Rectal smooth muscle tissue (tissue), 1 donor: ENCODE measurements at regions not wholly inside any gene's neighbourhood (a gene's known extent, or its start where the extent isn't known, plus 50 kb on each side); places are given as distances from the start of the nearest gene placed in this dataset.
A peak's percentile ranks its signal among the peaks of the same experiment; 100 is the strongest.

Experiments
- H3K27ac ChIP-seq: one replicate; pipeline ENCODE4 v1.7.0; 2013; ENCODE audit warnings: low read depth, low read length, inconsistent platforms
- H3K27me3 ChIP-seq: one replicate; pipeline ENCODE4 v1.7.0; 2013; ENCODE audit warnings: low read length; ENCODE audit not compliant: control insufficient read depth, insufficient read depth
- H3K36me3 ChIP-seq: one replicate; pipeline ENCODE4 v1.7.0; 2013; ENCODE audit warnings: low read length; ENCODE audit not compliant: control insufficient read depth, insufficient read depth
- H3K4me1 ChIP-seq: one replicate; pipeline ENCODE4 v1.7.0; 2013; ENCODE audit warnings: low read length; ENCODE audit not compliant: control insufficient read depth, insufficient read depth
- H3K4me3 ChIP-seq: one replicate; pipeline ENCODE4 v1.7.0; 2013; ENCODE audit warnings: low read length
- H3K9ac ChIP-seq: one replicate; pipeline ENCODE4 v1.7.0; 2013; ENCODE audit warnings: low read length

DNA sequence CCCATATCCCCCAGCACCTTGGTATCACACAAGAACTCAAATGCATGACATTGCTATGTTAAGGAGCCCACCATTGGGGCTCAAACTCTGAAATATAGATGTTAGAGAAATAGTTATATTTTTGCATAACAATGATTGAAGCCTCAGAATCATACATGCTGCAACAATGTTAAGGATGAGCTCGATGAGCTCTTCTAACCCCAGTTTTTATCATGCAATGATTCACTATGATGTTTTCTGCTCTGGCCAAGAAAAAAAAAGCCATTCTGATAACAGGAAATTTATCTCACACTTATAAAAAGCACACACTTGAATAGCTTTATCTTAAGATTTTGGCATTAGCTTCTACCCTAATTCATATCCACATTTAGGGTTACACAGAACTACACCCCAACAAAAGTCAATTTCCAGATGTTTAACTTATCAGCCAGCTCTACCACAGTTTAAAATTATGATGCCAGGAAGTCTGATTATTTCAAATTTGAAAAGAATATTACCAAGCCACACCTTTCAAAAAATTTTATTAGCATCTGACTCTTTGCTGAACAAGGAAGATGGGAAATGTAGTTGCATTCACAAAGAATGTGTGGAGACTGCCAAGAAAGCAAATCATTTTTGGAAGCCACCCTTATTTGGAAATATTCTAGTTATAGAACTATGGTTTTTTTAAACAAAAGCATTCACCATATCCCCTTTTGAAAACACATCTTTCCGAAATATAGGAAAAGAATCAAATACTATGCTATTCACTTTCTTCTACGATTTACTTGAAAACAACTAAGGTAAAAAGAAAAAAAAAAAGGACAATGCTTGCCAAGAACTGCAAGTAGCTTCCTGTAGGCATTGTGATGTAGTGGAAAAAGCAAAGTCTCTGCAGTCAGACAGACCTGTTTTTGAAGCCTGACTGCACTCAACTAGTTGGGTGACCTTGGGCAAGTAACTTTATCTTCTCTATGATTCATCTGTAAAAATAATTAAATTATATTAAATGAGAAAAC lies 100.8 kb upstream of the PLS3 start:
- Histone ChIP-seq H3K9ac (no peak overlapping the region), H3K4me1 (no peaks in the 10 kb centered on the region), H3K36me3 (no peaks in the 10 kb centered on the region), H3K27me3 (no peaks in the 10 kb centered on the region), H3K4me3 (no peak overlapping the region), H3K27ac (peak overlapping the region; percentile 15)

DNA sequence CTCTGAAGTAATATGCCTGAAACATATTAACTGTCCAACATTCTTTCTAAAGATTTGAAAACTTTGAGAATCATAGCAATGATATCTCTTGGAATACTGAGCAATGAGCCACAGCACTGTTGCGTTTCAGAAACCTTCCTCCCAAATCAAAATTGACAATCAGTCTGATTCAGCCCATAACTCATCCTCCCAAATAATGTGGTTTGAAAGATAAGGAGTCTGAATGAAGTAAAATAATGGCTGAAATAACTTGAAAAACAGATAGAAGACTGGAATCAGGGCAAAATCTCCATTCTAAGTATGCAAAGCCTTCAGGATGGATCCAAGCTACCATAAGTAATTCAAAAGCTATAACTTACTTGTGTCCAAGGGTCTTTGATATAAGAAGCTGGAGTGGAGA lies 98.6 kb upstream of the PLS3 start:
- no peaks in the 10 kb centered on the region for H3K36me3 ChIP-seq
- no peaks in the 10 kb centered on the region for H3K27me3 ChIP-seq
- no peaks in the 10 kb centered on the region for H3K4me1 ChIP-seq
- H3K27ac ChIP-seq, result no peak overlapping the region
- H3K9ac ChIP-seq, result no peak overlapping the region
- no peak overlapping the region for H3K4me3 ChIP-seq

DNA sequence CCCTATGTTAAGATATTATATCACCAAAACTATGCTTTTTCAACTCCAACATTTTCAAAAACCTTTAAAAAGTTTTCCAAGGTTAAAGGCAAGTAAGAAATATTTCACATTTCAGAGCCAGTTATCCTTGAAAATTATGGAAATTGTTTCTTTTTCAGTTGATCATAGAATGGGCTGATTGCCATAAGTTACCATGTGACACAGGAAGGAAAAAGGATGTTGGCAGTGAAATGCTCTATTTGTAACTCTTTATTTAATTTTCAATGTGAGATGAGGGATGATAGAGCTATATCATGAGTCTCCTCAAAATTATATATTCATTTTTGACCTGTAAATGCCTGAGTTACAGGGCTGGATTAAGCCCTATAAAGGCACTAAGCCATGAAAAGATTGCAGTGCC lies 93.0 kb upstream of the PLS3 start:
- Histone ChIP-seq H3K27ac (no peak overlapping the region), H3K9ac (no peak overlapping the region), H3K27me3 (no peaks in the 10 kb centered on the region), H3K36me3 (no peaks in the 10 kb centered on the region), H3K4me3 (no peak overlapping the region), H3K4me1 (no peaks in the 10 kb centered on the region)

DNA sequence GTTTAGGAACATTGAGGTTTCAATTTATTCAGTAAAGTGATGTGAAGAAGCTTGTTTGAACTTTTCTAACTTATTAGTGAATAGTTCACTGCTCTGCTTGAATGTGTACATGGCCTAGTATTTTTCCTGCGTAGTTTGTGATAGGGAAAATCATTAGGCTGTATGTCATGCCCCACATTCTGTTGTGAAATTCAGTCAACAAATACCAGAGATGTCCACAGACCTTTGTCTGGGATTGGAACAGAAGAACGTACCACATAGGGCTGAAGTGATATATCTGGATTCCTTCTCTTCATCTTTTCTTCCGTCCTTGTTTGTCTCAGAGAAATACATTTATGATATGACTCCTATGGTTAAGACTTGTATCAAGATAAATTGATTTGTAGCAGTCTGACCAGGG lies 88.8 kb upstream of the PLS3 start:
- Histone ChIP-seq H3K27me3 (peaks cover 3% of the 10 kb centered on the region), H3K4me1 (no peaks in the 10 kb centered on the region), H3K9ac (no peak overlapping the region), H3K4me3 (no peak overlapping the region), H3K36me3 (no peaks in the 10 kb centered on the region), H3K27ac (no peak overlapping the region)

DNA sequence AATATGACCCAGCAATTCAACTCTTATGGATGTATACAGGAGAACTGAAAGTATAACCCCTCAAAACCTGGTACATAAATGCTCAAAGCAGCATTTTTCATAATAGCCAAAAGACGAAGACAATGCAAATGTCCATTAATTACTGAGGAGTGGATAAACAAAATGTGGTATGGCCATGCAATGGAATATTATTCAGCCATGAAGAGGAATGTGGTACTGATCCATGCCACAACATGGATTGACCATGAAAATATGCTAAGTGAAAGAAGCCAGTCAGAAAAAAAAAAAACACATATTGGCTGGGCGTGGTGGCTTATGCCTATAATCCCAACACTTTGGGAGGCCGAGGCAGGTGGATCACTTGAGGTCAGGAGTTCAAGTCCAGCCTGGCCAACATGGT lies 74.5 kb upstream of the PLS3 start:
- H3K36me3 ChIP-seq, result no peaks in the 10 kb centered on the region
- no peak overlapping the region for H3K27ac ChIP-seq
- H3K27me3 ChIP-seq, result no peaks in the 10 kb centered on the region
- H3K4me1 ChIP-seq, result no peaks in the 10 kb centered on the region
- no peak overlapping the region for H3K4me3 ChIP-seq
- H3K9ac ChIP-seq, result no peak overlapping the region

DNA sequence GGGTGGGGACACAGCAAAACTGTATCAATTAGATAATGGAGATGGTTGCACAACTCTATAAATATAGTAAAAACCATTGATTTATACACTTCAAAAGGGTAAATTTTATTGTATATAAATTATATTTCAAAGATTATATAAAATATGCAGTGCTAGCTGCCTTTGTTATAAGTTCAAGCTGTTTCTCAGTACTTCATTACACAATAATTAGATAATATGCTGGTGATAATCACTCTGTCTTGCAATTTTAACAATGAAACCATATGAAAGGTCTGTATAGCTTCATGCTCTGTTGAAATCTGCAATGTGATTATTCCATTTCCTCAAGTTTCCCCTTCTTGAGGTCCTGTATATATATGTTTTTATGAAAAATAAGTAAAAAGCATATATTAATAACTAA lies 73.4 kb upstream of the PLS3 start:
- H3K27ac ChIP-seq, result no peak overlapping the region
- no peaks in the 10 kb centered on the region for H3K27me3 ChIP-seq
- no peaks in the 10 kb centered on the region for H3K4me1 ChIP-seq
- H3K9ac ChIP-seq, result no peak overlapping the region
- no peak overlapping the region for H3K4me3 ChIP-seq
- H3K36me3 ChIP-seq, result no peaks in the 10 kb centered on the region

DNA sequence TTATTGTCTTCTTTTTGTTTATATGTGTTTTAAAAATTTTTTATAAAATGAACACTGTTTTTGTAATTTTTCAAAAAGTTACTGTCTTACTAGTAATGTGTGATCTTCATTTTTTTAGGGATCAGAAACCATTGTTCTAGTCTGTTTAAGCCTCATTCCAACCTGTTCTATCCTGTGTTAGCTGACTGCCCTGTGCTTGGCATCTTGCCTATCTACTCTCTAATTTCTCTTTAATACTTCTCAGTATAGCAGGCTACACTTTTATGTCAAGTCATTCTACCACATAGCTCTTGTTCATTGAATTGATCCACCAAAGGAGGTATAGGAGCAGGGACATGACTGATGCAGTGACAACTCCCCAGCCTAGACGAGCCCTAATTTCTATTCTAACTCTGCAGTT lies 70.2 kb upstream of the PLS3 start:
- Histone ChIP-seq H3K4me1 (no peaks in the 10 kb centered on the region), H3K27ac (no peak overlapping the region), H3K9ac (no peak overlapping the region), H3K4me3 (no peak overlapping the region), H3K27me3 (no peaks in the 10 kb centered on the region), H3K36me3 (no peaks in the 10 kb centered on the region)

DNA sequence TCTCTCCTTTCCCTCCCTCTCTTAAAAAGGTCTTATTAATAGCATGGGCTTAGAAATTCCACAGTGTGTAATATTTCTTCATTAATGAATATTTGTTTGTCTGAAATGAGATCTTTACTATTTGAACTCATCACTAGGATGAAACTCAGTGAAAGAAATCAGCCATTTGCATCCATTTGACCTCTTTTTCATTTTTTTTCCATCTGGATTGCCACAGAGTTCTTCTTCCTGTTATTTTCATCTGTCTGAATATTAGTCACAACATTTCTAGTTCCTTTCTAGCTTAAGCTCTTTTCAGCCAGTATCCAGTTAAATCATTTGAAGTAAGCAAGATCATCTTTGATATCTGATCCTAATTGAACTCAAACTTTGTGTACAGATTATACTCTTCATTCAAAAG lies 69.2 kb upstream of the PLS3 start:
- H3K4me3 ChIP-seq, result no peak overlapping the region
- H3K36me3 ChIP-seq, result no peaks in the 10 kb centered on the region
- no peak overlapping the region for H3K9ac ChIP-seq
- H3K27ac ChIP-seq, result no peak overlapping the region
- H3K27me3 ChIP-seq, result no peaks in the 10 kb centered on the region
- H3K4me1 ChIP-seq, result no peaks in the 10 kb centered on the region

DNA sequence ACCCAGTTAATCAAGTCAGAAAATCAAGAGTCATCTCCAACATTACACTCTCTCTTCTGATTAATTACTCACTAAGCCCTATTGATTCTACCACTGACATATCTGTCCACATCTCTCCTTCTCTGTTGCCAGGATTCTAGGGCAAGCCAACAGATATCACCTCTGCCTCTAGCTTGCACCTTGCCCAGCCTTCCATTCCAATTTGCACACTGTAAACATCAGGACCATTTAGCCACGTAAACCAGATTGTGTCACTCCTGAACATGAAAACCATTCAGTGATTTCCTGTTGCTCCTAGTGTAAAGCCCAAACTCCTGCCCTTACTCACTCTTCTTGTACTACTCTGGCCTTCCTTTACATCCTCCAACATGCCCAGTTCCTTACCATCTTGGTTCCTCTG lies 68.0 kb upstream of the PLS3 start:
- Histone ChIP-seq H3K9ac (no peak overlapping the region), H3K27ac (no peak overlapping the region), H3K4me1 (no peaks in the 10 kb centered on the region), H3K27me3 (no peaks in the 10 kb centered on the region), H3K4me3 (no peak overlapping the region), H3K36me3 (no peaks in the 10 kb centered on the region)

DNA sequence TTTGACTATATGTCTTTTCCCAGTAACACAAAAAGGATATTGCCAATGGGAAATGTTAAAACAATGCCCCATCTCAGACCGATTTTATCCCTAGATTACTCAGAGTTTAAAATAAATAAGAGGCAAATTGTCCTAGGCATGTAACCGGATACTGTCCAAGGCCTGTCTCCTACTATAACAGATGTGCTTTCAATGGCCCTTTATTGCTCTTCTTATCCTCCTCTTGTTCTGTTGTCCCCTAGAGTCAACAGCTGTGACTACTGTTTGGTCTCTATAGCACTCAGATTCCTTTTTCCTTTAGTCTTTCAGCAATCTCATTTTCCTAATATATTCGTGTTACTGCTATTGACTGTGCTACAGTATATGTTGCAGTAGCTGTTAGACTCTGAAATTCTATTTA lies 66.8 kb upstream of the PLS3 start:
- Histone ChIP-seq H3K27ac (no peak overlapping the region), H3K9ac (no peak overlapping the region), H3K27me3 (no peaks in the 10 kb centered on the region), H3K4me1 (no peaks in the 10 kb centered on the region), H3K36me3 (no peaks in the 10 kb centered on the region), H3K4me3 (no peak overlapping the region)

DNA sequence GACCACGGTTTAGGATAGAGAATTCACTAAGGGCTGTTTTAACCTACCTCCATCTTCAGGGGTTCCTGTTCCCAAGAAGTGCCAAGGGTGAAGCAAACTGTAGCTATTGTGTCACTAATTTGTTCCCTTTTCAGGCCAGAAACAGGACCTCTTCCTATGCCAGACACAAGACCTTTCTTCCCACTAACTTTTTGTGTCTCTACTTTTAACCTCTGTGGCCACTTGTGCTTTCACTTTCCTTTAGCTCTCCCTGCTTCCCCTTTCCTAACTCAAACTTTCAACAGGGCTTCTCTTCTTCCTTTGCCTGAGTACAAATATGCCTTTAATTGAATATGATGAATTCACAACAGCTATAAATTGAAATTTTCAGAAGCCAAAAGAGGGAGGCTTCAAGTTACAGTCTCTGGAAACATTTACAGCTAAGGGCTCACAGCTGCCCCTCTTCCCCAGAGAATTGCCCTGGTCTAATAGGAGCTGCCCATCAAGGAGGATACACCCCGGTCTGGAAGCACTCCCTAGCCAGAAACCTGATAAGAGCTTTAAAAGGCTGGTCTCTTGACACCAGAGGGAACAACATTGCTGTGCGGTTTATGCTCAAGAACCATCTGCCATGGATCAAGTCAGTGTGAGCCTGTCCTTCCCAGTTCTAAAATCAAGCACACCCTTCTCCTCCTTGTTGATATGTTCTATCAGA lies 61.7 kb upstream of the PLS3 start:
- H3K4me1 ChIP-seq, result no peaks in the 10 kb centered on the region
- H3K27me3 ChIP-seq, result no peaks in the 10 kb centered on the region
- no peak overlapping the region for H3K27ac ChIP-seq
- no peak overlapping the region for H3K9ac ChIP-seq
- no peak overlapping the region for H3K4me3 ChIP-seq
- no peaks in the 10 kb centered on the region for H3K36me3 ChIP-seq

DNA sequence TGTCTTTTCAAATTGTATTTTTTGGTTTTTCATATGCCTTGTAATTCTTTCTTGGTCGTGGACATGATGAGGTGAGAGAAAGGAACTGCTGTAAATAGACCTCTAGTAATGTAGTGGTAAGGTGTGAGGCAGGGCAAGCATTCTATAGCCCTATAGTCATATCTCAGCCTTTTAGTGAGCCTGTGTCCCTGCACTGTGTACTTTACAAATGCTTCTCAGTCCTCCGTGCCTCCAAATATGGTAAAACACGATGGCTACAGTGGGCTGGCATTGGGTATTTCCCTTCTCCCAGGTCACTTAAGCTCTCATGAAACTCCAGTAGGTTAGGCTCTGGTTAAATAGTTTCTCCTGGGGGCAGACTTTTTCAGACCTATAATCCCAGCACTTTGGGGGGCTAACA lies 57.9 kb upstream of the PLS3 start:
- H3K4me1 ChIP-seq, result no peaks in the 10 kb centered on the region
- H3K27ac ChIP-seq, result no peak overlapping the region
- no peak overlapping the region for H3K9ac ChIP-seq
- no peak overlapping the region for H3K4me3 ChIP-seq
- H3K27me3 ChIP-seq, result no peaks in the 10 kb centered on the region
- H3K36me3 ChIP-seq, result no peaks in the 10 kb centered on the region

DNA sequence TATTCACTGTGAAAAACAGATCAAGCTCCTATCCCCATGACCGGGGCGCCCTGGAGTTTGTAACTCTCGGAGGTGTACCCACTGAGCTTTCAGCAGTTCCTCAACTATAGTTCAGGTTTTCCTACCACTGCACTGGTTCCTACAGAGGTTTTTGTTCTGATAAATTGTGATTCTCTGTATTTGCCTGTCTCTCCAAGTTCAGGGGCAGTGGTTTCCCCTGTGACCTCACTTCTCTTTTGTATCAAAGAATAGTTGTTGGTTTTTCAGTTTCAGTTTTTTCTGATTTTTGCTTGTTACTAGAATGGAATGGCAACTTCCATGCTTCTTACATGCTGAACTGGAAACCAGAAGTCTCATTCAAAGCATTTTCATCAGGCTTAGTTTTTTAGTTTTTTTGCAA lies 56.8 kb upstream of the PLS3 start:
- Histone ChIP-seq H3K4me3 (no peak overlapping the region), H3K27me3 (no peaks in the 10 kb centered on the region), H3K36me3 (no peaks in the 10 kb centered on the region), H3K27ac (no peak overlapping the region), H3K9ac (no peak overlapping the region), H3K4me1 (no peaks in the 10 kb centered on the region)
